ENCODE measurements at regions not wholly inside any gene's neighbourhood (a gene's known extent, or its start where the extent isn't known, plus 50 kb on each side); places are given as distances from the start of the nearest gene placed in this dataset.

- FAIRE-seq: no peak
Observed at GRCh38 chr4:123339507-123340380, 56.9 kb upstream of the SPRY1 start.

- FAIRE-seq: no peak
Observed at GRCh38 chr4:123340381-123340701, 56.3 kb upstream of the SPRY1 start.

- FAIRE-seq: no peak
Observed at GRCh38 chr4:123342498-123342897, 54.1 kb upstream of the SPRY1 start.

GRCh38 chr4:123343400-123344041 lies 53.1 kb upstream of the SPRY1 start:
- no peak for FAIRE-seq

- FAIRE-seq: no peak
Observed at GRCh38 chr4:123345137-123345934, 51.3 kb upstream of the SPRY1 start.

GRCh38 chr4:123345935-123346300 lies 50.7 kb upstream of the SPRY1 start:
- FAIRE-seq: no peak

- FAIRE-seq: no peak
Observed at GRCh38 chr4:123346330-123346940, 50.2 kb upstream of the SPRY1 start.
